SK-N-SH (cell line): ENCODE measurements at regions not wholly inside any gene's neighbourhood (a gene's known extent, or its start where the extent isn't known, plus 50 kb on each side); places are given as distances from the start of the nearest gene placed in this dataset.

ENCODE experiments used
- CTCF ChIA-PET: fragments of 300-600, 350-600 bp; formaldehyde crosslinking; extraction: SDS; loops from one replicate; lab custom pipeline; 2021; lab: Yijun Ruan, JAX
- POLR2A ChIA-PET: fragments of 350-600 bp; sonication (Branson Sonifier 250); formaldehyde crosslinking; extraction: SDS; loops from one replicate; lab custom pipeline; 2020; ENCODE audit warnings: antibody characterized with exemption, inconsistent platforms; lab: Yijun Ruan, JAX
- DNase-seq: peaks from one replicate; pipeline ENCODE4 v3.0.0; 2012
- H2AFZ ChIP-seq: fragments of 200-600 bp; sonication (generic); 2 replicates; pipeline ENCODE4 v1.8.1; 2016; ENCODE audit warnings: antibody characterized with exemption, mild to moderate bottlenecking, low read depth
- H3F3A ChIP-seq: fragments of 200-600 bp; sonication (generic); replicated peaks from 2 replicates; pipeline ENCODE3; 2016; ENCODE audit warnings: antibody characterized with exemption, mild to moderate bottlenecking; ENCODE audit not compliant: insufficient read depth
- H3K27ac ChIP-seq, 2 experiments: fragments of 200-500 bp in 1 of 2; fragments of 200-600 bp in 1 of 2; sonication (Bioruptor generic) in 1 of 2; sonication (generic), shearing (Covaris generic) in 1 of 2; 2 replicates each; pipeline versions ENCODE4 v1.5.1 to v1.6.1; 2014 to 2016; ENCODE audit warnings: low read depth in 2 of 2, inconsistent platforms in 1 of 2, low read length in 1 of 2, mild to moderate bottlenecking in 1 of 2, mixed read lengths in 1 of 2
- H3K27me3 ChIP-seq: fragments of 200-600 bp; sonication (generic), shearing (Covaris generic); 2 replicates; pipeline ENCODE4 v1.6.1; 2016; ENCODE audit warnings: mixed run types; ENCODE audit not compliant: insufficient read depth
- H3K36me3 ChIP-seq, 2 experiments: fragments of 200-500 bp in 1 of 2; fragments of 200-600 bp in 1 of 2; sonication (Bioruptor generic) in 1 of 2; sonication (generic) in 1 of 2; replicated peaks in 1 of 2; 2 replicates each; pipeline versions ENCODE3 to v1.5.1; 2014 to 2016; ENCODE audit warnings: low read length in 1 of 2, mild to moderate bottlenecking in 1 of 2; ENCODE audit not compliant: insufficient read depth in 2 of 2, control insufficient read depth in 1 of 2
- H3K4me1 ChIP-seq, 2 experiments: fragments of 200-500 bp in 1 of 2; fragments of 200-600 bp in 1 of 2; sonication (Bioruptor generic) in 1 of 2; sonication (generic), shearing (Covaris generic) in 1 of 2; 2 replicates each; pipeline versions ENCODE4 v1.5.1 to v1.6.1; 2014 to 2016; ENCODE audit warnings: low read depth in 1 of 2, low read length in 1 of 2, mixed run types in 1 of 2; ENCODE audit not compliant: insufficient read depth in 2 of 2, control insufficient read depth in 1 of 2
- H3K4me2 ChIP-seq: fragments of 200-600 bp; sonication (generic), shearing (Covaris generic); 2 replicates; pipeline ENCODE4 v1.6.1; 2017; ENCODE audit warnings: mixed run types
- H3K4me3 ChIP-seq, 2 experiments: fragments of 200-500 bp in 1 of 2; fragments of 200-600 bp in 1 of 2; sonication (Bioruptor generic) in 1 of 2; sonication (generic), shearing (Covaris generic) in 1 of 2; 2 replicates each; pipeline versions ENCODE4 v1.5.1 to v1.8.1; 2014 to 2016; ENCODE audit warnings: low read depth in 2 of 2, inconsistent platforms in 1 of 2, low read length in 1 of 2, mild to moderate bottlenecking in 1 of 2, mixed read lengths in 1 of 2, moderate library complexity in 1 of 2
- H3K79me2 ChIP-seq: fragments of 200-600 bp; sonication (generic); 2 replicates; pipeline ENCODE4 v1.8.1; 2017; ENCODE audit warnings: mild to moderate bottlenecking; ENCODE audit not compliant: insufficient read depth
- H3K9ac ChIP-seq: fragments of 200-600 bp; sonication (generic); 2 replicates; pipeline ENCODE4 v1.6.1; 2017; ENCODE audit warnings: mixed run types
- H3K9me2 ChIP-seq: fragments of 200-600 bp; sonication (generic); 2 replicates; pipeline ENCODE4 v1.6.1; 2017; ENCODE audit warnings: mixed run types
- H3K9me3 ChIP-seq: fragments of 200-600 bp; sonication (generic); 2 replicates; pipeline ENCODE4 v1.6.1; 2017; ENCODE audit warnings: mixed run types, mild to moderate bottlenecking, moderate library complexity
- H4K20me1 ChIP-seq: fragments of 200-600 bp; sonication (generic); 2 replicates; pipeline ENCODE4 v1.6.1; 2017; ENCODE audit warnings: mild to moderate bottlenecking, mixed run types; ENCODE audit not compliant: insufficient read depth
- CHD2 ChIP-seq: fragments of 150-350 bp; IDR thresholded peaks from 2 replicates; pipeline ENCODE4 v1.6.1; 2018; ENCODE audit warnings: low read length; ENCODE audit not compliant: partially characterized antibody
- EP300 ChIP-seq, 2 experiments: IDR thresholded peaks; 2 replicates each; pipeline versions ENCODE4 v1.4.0 to v1.6.1; 2012; ENCODE audit warnings: borderline replicate concordance in 1 of 2, low read depth in 1 of 2, low read length in 1 of 2
- FOSL2 ChIP-seq: IDR thresholded peaks from 2 replicates; pipeline ENCODE4 v1.4.0; 2012; ENCODE audit warnings: low read depth, mild to moderate bottlenecking, moderate library complexity, borderline replicate concordance
- FOXJ3 ChIP-seq: sonication (generic); formaldehyde crosslinking; IDR thresholded peaks from 2 replicates; pipeline ENCODE4 v1.5.1; 2020; ENCODE audit warnings: mild to moderate bottlenecking, missing genetic modification reagents
- GATA2 ChIP-seq: sonication (generic); formaldehyde crosslinking; IDR thresholded peaks from 2 replicates; pipeline ENCODE4 v1.5.0; 2020; ENCODE audit warnings: mild to moderate bottlenecking, missing genetic modification reagents
- JUND ChIP-seq: IDR thresholded peaks from 2 replicates; pipeline ENCODE4 v1.4.0; 2012
- MEF2A ChIP-seq: IDR thresholded peaks from 2 replicates; pipeline ENCODE4 v1.4.0; 2012; ENCODE audit warnings: low read depth, borderline replicate concordance
- MXI1 ChIP-seq: IDR thresholded peaks from 2 replicates; pipeline ENCODE4 v1.6.1; 2012; ENCODE audit warnings: mild to moderate bottlenecking, low read depth, low read length, improper control_type of control experiment
- NFIC ChIP-seq: IDR thresholded peaks from 2 replicates; pipeline ENCODE4 v1.4.0; 2012; ENCODE audit warnings: borderline replicate concordance
- NRF1 ChIP-seq: IDR thresholded peaks from 2 replicates; pipeline ENCODE4 v1.6.1; 2012; ENCODE audit warnings: low read depth, mild to moderate bottlenecking, low read length
- RAD21 ChIP-seq: IDR thresholded peaks from 2 replicates; pipeline ENCODE4 v1.6.1; 2012; ENCODE audit warnings: mild to moderate bottlenecking, low read length
- RCOR1 ChIP-seq: fragments of 150-350 bp; IDR thresholded peaks from 2 replicates; pipeline ENCODE4 v1.6.1; 2017; ENCODE audit warnings: antibody characterized with exemption, low read length
- RFX5 ChIP-seq: IDR thresholded peaks from 2 replicates; pipeline ENCODE4 v1.6.1; 2012; ENCODE audit warnings: mild to moderate bottlenecking, improper control_type of control experiment, low read length
- RXRA ChIP-seq: IDR thresholded peaks from 2 replicates; pipeline ENCODE4 v1.4.0; 2012; ENCODE audit warnings: low read depth, mild to moderate bottlenecking, borderline replicate concordance
- SIN3A ChIP-seq: IDR thresholded peaks from 2 replicates; pipeline ENCODE4 v1.6.1; 2012; ENCODE audit warnings: low read depth, mild to moderate bottlenecking, low read length, moderate library complexity, borderline replicate concordance
- SMC3 ChIP-seq: IDR thresholded peaks from 2 replicates; pipeline ENCODE4 v1.6.1; 2012; ENCODE audit warnings: low read depth, low read length, improper control_type of control experiment
- TCF12 ChIP-seq: IDR thresholded peaks from 2 replicates; pipeline ENCODE4 v1.4.0; 2012
- YY1 ChIP-seq: IDR thresholded peaks from 2 replicates; pipeline ENCODE4 v1.4.0; 2012; ENCODE audit warnings: low read depth, mild to moderate bottlenecking
- WGBS: methylation state at CpG from one replicate; pipeline ENCODE4 v1.1.6; 2017; ENCODE audit warnings: low lambda C conversion rate; 5-methylcytosine and 5-hydroxymethylcytosine counted together
- TF ChIP-seq, protein P1 (sequence below): IDR thresholded peaks from 2 replicates; pipeline ENCODE4; 2012
- TF ChIP-seq, protein P2 (sequence below): IDR thresholded peaks from 2 replicates; pipeline ENCODE4 v1.6.1; 2012; ENCODE audit warnings: mild to moderate bottlenecking, low read depth, low read length, moderate library complexity
- TF ChIP-seq, protein P3 (sequence below): fragments of 150-350 bp; IDR thresholded peaks from 2 replicates; pipeline ENCODE4 v1.6.1; 2016; ENCODE audit warnings: mild to moderate bottlenecking, low read depth, low read length

DNA sequence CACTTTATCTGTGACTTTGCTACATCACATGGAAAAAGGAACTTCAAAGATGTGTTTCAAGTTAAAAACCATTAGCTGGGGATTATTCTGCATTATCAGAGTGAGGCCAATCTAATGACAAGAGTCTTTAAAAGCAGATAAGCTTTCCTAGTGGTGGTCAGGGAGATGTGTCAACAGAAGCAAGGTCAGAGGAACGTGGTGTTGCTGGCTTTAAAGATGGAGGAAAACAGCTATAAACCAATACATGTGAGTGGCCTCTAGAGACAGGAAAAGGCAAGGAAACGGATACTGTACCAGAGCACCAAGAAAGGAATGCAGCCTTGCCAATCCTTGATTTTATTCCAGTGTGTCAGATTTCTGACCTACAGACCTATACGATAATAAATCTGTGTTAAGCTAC lies 204.2 kb downstream of the TAF11L14 start:
- Histone ChIP-seq H3K9ac (no peak overlapping the region), H3K4me1 (no peaks in the 10 kb centered on the region), H3K79me2 (no peaks in the 10 kb centered on the region), H3K27ac (no peak overlapping the region), H3K27me3 (no peaks in the 10 kb centered on the region), H3K9me2 (no peaks in the 10 kb centered on the region), H3K9me3 (no peaks in the 10 kb centered on the region), H2AFZ (no peak overlapping the region), H3K4me2 (no peak overlapping the region), H4K20me1 (no peaks in the 10 kb centered on the region), H3K36me3 (peaks cover 0 to 3% of the 10 kb centered on the region in 2 experiments), H3K4me3 (no peak overlapping the region), H3F3A (no peaks in the 10 kb centered on the region)
- CTCF ChIA-PET = no interaction called here
- POLR2A ChIA-PET = no interaction called here
- DNase-seq = no peak
- WGBS = 11% methylated on average over 3 of the region's 3 CpGs
- TF ChIP-seq RAD21 = no peak
- TF ChIP-seq SMC3 = no peak
- TF ChIP-seq, protein P1, sequence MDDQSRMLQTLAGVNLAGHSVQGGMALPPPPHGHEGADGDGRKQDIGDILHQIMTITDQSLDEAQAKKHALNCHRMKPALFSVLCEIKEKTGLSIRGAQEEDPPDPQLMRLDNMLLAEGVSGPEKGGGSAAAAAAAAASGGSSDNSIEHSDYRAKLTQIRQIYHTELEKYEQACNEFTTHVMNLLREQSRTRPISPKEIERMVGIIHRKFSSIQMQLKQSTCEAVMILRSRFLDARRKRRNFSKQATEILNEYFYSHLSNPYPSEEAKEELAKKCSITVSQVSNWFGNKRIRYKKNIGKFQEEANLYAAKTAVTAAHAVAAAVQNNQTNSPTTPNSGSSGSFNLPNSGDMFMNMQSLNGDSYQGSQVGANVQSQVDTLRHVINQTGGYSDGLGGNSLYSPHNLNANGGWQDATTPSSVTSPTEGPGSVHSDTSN = no peak
- TF ChIP-seq RFX5 = no peak
- no peak for TF ChIP-seq MXI1
- no peak for TF ChIP-seq RCOR1
- TF ChIP-seq FOSL2 = no peak
- no peak for TF ChIP-seq CHD2
- TF ChIP-seq NFIC = no peak
- no peak for TF ChIP-seq TCF12
- no peak for TF ChIP-seq MEF2A
- TF ChIP-seq, protein P2, sequence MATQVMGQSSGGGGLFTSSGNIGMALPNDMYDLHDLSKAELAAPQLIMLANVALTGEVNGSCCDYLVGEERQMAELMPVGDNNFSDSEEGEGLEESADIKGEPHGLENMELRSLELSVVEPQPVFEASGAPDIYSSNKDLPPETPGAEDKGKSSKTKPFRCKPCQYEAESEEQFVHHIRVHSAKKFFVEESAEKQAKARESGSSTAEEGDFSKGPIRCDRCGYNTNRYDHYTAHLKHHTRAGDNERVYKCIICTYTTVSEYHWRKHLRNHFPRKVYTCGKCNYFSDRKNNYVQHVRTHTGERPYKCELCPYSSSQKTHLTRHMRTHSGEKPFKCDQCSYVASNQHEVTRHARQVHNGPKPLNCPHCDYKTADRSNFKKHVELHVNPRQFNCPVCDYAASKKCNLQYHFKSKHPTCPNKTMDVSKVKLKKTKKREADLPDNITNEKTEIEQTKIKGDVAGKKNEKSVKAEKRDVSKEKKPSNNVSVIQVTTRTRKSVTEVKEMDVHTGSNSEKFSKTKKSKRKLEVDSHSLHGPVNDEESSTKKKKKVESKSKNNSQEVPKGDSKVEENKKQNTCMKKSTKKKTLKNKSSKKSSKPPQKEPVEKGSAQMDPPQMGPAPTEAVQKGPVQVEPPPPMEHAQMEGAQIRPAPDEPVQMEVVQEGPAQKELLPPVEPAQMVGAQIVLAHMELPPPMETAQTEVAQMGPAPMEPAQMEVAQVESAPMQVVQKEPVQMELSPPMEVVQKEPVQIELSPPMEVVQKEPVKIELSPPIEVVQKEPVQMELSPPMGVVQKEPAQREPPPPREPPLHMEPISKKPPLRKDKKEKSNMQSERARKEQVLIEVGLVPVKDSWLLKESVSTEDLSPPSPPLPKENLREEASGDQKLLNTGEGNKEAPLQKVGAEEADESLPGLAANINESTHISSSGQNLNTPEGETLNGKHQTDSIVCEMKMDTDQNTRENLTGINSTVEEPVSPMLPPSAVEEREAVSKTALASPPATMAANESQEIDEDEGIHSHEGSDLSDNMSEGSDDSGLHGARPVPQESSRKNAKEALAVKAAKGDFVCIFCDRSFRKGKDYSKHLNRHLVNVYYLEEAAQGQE = no peak
- no peak for TF ChIP-seq EP300 (IDR thresholded peaks at IDR 0.05; ENCODE audit: borderline replicate concordance in 1 of 2, low read depth in 1 of 2, low read length in 1 of 2)
- TF ChIP-seq FOXJ3 = no peak
- no peak for TF ChIP-seq SIN3A

DNA sequence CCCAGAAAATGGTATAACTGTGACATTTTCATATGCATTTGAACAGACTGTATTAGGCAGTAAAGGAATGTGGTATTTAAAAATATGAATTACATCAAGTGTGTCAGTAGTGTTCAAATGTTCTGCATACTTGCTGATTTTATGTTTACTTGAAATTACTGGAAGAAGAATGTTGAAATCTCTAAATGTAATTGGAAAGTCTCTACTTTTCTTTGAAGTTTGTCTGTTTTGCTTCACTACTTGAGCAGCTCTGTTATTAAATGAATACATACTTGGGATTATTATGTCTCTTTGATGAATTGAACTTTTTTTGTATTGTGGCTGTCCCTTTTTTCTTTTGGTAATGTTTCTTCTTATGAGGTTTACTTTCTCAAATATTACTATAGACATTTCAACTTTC lies 205.6 kb downstream of the TAF11L14 start:
- H3K9me3 ChIP-seq = no peaks in the 10 kb centered on the region
- no peak overlapping the region for H3K4me2 ChIP-seq
- no peak overlapping the region for H2AFZ ChIP-seq
- H3K4me3 ChIP-seq = no peak overlapping the region
- H3K27me3 ChIP-seq = no peaks in the 10 kb centered on the region
- ChIA-PET POLR2A (no interaction called here), CTCF (no interaction called here)
- H4K20me1 ChIP-seq = no peaks in the 10 kb centered on the region
- DNase-seq = no peak
- no peaks in the 10 kb centered on the region for H3K79me2 ChIP-seq
- no peaks in the 10 kb centered on the region for H3K36me3 ChIP-seq
- H3F3A ChIP-seq = no peaks in the 10 kb centered on the region
- H3K4me1 ChIP-seq = no peaks in the 10 kb centered on the region
- H3K9me2 ChIP-seq = no peaks in the 10 kb centered on the region
- no peak overlapping the region for H3K27ac ChIP-seq
- H3K9ac ChIP-seq = no peak overlapping the region
- TF ChIP-seq RAD21 (no peak), RCOR1 (no peak), CHD2 (no peak), NRF1 (no peak), JUND (no peak), GATA2 (CRISPR knock-in tag) (no peak), RXRA (no peak), FOSL2 (no peak), YY1 (no peak), SIN3A (no peak), SMC3 (no peak)
- TF ChIP-seq, protein P2 = no peak
- TF ChIP-seq, protein P3, sequence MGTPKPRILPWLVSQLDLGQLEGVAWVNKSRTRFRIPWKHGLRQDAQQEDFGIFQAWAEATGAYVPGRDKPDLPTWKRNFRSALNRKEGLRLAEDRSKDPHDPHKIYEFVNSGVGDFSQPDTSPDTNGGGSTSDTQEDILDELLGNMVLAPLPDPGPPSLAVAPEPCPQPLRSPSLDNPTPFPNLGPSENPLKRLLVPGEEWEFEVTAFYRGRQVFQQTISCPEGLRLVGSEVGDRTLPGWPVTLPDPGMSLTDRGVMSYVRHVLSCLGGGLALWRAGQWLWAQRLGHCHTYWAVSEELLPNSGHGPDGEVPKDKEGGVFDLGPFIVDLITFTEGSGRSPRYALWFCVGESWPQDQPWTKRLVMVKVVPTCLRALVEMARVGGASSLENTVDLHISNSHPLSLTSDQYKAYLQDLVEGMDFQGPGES = no peak
